HT1080 (cell line): ENCODE measurements at regions not wholly inside any gene's neighbourhood (a gene's known extent, or its start where the extent isn't known, plus 50 kb on each side); places are given as distances from the start of the nearest gene placed in this dataset.

Source experiments
- DNase-seq: peaks from one replicate; pipeline ENCODE4 v3.0.0-alpha.2; 2015; ENCODE audit warnings: low read depth

DNA sequence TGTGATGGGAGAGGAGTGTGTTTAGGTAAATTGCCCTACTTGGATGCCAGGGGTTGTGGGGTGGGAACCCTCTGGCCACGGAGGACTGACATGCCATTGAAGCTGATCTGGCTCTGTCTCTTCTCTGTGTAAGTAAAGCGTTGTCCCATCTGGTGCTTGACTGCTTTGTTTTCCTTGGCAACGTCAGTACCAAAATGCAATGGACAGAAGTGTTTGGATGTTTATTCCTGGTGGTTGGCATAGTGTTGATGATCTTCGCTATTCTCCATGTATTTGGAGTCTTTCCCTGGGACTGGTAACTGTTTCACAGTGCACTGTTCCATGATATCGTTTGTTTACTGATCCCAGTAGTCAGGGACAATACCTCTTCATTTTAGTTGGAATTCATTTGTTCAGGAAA, 130.5 kb upstream of the MCTP2 start:
- no peak for DNase-seq

DNA sequence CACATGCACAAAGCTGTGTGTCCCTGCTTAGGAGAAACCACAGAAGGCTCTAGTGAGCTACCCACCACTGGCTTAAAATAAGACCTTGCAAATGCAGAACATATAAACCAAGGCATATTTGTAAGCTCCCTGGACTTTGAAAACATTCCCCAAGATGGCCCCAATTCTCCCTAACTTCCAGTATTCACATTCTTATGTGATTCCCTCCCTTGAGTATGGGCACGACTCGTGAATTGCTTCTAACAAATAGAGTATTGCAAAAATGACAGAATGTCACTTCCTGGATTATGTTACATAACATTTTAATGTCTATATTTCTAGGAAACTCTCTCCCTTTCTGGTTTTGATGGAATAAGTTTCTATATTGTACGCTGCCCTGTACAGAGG, 131.8 kb upstream of the MCTP2 start:
- no peak for DNase-seq

DNA sequence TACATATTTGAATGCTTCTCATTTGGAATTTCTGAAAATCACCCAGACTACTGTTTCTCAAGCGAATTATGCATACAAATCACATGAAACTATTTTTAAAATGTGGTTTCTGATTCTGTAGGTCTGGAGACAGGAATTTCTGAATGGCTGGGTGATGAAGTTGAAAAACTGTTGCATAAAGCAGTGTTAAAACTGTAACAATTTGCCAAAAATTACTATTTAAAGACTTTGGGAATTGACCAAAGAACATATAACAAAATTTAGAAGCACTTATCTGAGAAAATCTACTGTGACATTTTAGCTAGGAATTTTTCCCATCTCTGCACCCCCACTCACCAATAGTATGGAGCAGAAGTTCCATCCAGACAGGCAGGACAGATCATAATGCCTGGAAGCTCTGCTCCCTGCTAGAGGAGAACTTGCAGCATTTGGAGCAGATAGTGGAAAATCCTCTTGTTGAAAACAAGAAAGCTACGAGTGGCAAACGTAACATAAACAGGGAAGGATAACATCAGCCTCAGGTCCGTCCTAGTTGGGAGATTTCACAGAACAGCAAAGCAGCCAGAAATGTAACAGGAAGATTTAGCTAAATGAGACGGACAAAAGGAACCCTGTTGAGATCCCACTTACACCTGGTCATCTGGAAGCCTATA, 132.3 kb upstream of the MCTP2 start:
- no peak for DNase-seq

DNA sequence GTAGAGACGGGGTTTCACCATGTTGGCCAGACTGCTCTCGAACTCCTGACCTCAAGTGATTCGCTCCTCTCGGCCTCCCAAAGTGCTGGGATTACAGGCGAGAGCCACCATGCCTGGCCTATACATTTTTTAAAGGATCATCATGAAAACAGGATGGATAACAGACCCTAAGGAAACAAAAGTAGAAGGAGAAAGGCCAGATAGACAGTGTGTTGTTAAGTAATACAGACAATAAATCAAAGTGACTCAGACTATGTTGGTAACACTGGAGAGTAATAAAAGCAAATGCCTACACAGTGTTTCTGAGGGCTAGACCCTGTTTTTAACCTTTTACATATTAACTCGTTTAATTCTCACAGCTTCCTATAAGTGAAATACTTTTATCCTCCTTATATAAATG, 133.8 kb upstream of the MCTP2 start:
- DNase-seq = no peak

DNA sequence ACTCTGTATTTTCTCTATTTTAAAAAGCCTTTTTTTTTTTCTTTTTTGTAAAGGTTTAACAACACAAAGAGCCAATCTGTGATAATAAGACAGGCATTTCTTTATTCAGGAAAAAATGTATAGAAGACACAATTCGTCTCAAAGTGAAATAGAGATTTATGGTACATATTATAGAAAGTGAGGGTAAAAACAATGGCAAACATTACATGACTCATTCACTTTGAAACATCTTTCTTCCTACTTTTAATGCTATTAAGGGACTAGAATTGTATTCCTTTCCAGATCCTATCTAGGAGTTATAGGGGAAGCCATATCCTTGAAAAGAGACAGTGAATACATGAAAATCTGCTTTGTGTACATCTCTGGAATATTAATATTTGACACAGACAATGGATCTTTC, 137.1 kb upstream of the MCTP2 start:
- no peak for DNase-seq

DNA sequence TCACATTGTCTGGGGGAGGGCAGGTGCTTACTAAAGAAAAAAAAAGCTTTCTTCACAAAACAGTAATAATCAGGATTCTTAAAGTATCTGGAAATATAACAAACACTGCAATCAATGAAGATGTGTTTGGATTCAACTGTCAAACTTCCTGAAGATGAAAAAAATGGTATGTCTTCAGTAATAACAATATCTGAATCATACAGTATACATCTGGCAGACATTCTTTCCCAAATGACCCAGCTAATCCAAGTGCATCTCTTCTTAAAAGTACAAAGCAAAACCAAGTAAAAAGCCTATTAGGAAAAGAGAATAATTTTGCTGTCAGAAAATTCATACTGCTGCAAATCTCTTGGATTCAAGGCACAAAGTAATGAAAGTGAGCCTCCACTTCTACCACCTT, 145.0 kb upstream of the MCTP2 start:
- no peak for DNase-seq

DNA sequence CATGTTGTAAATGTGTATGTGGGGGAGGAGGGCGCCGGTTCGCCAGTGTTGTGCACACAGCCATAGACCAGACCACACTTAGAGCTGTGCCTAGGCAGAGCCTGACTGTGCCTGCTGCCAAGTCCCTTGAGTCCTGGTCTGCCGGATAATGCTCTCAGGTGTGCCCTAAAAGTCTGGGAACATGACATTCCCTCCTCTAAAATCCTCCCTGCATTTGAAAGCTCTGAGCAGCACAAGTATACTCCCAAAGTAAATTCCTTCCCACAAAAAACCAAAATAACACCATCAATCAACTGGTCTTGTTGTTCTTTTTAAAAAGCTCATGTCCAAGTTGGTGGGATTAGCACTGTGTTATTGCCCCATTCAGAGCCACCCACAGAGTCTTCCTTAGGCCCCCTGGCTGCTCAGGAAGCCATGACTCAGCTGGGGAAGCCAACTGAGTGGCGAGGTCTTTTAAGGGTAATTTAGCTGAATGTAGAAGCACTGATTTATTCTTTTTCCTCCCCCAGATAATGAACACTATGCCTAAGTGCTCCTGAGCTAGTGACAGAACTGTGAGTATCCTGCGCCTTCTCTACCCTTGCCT, 147.8 kb upstream of the MCTP2 start:
- peak; percentile 74 for DNase-seq

DNA sequence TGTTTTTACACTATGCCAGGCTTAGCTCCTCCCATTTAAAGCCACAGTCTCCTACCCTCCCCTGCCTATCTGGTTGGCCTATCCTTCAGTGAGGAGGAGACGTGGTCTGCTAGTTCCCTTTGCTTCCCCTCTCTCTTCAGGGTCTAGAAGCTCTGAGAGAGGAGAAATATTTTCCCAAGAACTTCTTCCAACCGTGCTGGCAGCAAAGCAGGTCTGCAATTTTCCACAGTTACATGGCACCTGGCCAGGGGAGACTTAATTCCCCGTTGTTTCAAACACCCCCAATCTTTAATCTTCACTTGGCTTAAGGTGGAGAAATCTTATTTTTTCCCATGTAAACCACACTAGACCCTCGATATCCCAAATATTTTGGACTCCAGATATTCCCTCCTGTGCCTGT, 149.5 kb upstream of the MCTP2 start:
- no peak for DNase-seq

DNA sequence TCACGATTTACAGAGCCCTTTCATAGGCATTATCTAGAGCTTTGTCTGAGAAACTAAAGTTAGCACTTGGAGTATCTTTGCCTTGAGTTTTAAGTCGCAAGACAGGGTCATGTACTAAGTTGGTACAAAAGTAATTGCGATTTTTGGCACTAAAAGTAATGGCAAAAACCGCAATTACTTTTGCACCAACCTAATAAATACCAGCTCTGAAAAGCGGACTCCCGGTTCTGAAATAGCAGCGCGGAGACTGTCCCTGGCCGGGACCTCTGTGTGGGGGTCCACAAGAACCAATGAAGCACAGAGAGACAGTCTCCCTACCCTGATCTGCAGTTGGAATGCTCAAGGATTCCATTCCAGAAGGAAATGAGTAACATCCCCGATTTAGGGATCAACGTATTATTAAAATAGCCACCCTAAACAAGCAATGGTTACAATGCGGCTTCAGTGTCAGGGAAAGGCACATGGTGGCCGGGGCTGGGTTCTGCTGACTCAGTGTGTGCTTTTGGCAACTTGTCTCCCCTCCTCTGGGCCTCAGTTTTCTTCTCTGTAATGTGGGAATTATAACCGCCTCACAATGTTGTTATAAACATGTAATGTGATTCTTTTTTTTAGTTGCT, 150.3 kb upstream of the MCTP2 start:
- DNase-seq = peak; percentile 38

DNA sequence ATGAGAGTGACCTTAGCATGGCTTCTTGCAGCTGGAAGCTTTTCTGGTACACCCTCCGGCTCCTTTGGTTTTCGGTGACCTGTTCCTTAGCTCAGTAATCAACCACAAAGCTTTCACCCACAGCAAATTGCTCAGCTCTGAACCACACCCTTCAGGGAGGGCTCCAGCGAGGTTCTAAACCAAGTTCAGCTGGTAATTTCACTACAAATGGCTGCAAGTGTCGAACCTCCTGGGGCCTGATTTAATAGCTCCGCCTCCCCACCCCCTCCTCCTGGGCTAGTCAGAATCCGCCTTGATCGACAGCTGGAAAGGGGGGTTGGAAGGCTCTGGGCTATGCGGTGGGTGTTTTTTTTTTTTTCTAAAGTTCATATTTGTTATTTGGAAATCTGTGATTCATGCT, 150.9 kb upstream of the MCTP2 start:
- DNase-seq = peak; percentile 74

DNA sequence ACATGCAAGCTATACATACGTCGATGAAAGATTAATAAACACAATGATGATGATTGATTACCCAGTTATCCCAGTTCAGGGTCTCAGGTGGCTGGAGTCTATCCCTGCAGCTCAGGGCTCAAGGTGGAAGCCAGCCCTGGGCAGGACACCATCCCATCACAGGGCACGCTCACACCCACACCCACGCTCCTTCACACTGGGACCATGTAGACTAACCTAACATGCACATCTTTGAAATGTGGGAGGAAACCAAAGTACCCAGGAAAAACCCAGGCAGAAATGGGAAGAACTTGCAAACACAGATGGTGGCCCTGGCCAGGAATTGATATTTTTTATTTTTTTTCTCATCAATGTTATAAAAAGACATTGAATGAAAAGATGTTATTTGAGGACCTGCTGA, 151.4 kb upstream of the MCTP2 start:
- DNase-seq = no peak

DNA sequence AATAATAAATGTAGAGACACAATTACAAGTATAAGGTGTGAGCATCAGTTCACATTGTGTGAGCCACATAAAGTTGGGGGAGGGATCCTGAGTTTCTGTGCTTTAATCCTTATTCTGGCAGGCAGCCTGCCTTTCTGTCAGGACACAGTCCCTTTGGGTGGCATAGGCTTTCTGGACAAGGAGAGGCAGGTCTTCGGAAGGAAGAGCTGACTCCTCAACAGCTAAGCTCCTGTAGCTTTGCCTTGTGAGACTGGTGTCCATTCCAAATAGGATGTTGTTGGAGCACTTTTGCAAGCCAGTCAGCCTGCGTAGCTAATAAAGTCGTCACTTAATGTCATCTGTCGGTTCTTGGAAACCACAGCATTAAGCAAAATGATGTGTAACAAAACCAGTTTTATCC, 151.9 kb upstream of the MCTP2 start:
- DNase-seq = no peak

DNA sequence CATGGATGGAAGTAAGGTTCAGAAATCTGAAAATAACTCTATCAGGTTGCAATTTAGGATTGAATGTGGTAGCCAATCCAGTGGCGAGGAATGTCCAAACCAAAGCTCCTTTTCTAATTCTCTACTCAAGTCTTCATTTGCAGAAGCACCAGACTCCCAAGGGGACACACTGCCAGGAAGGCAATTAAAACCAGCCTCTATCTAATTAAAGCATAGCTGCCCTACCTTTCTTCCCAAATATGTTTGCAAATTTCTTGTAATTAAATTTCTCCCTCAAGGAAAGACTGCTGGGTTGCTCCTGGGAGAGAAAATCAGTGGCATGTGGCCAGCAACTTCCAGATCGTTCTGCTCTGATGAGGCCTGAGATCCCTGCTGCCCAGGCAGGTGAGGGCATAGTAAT, 153.4 kb upstream of the MCTP2 start:
- no peak for DNase-seq

DNA sequence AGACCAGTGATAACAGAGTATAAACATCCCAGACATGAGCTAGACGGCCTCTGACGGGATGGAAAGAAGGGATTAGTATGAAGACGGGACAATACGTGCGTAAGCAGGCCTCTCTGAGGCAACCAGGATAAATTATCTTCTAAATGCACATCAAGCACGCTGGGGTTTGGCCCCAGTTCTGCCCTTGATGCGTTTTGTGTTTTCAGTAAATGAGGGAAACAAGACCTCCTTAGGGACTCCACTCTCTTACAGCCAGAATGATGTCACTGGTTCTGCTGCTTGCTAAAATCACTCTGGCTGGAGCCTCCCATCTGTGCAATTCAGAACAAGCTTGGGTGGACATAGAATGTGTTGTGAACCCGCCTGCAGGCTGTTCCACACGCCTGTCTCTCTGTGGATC, 156.0 kb upstream of the MCTP2 start:
- no peak for DNase-seq

DNA sequence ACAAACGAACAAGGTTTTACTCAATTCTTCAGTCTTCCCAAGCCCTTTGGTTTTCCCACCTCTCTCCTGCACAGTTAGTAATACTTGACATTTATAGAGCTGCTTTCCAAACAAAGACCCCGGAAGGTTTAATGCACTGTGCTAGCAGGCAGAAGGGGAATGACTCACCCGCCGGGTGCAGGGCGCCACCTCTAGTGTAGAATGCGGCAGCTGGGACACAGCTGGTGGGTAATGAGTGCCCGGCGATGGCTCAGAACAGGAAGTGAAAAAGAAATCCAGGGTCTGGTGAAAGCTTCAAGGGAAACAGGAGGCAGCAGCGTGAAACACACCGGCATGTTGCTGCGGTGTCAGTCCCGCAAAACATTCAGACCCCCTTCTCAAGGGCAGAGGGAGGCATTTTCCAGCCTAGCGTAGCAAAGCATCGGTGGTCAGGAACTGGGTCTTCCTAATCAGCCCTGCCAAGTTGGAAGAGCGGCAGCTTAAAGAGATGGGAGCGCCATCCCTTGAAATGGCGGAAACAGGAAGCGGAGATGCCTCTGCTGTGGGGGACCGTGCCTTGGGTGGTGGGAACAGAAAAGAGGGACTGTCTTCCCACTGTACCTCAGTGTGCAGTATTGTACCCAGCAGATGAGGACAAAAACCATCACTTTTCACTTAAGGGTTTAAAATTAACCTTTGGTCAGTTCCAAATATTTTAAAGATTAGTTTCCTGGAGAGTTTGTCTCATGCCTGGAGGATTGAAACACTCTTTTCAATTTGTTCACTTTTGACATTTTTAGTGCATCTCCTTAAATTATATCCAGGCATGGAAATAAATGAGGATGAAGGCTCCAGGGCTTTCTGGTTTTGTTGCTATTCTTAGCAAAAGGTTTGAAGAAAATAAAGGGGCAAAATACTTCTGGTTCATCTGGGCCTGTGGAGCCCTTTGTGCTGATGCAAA, 160.7 kb upstream of the MCTP2 start:
- DNase-seq = peak; percentile 48

DNA sequence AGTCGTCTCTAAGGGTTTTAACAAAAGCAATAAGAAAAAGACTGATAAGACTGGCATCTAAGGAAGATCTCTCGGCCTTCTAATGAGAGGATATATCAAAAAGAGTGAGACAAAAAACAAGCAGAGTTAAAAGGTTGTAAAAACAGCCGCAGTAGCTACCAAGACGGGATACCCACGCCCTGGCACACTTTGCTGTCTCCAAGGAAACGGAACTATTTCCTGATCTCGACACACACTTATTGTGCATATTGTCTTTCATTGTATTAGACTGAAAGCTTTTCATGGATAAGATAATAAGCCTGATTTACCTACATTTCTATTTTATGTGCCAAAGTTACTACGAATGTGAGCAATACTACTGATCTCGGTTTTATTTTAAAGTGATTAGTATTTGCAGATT, 161.5 kb upstream of the MCTP2 start:
- no peak for DNase-seq

DNA sequence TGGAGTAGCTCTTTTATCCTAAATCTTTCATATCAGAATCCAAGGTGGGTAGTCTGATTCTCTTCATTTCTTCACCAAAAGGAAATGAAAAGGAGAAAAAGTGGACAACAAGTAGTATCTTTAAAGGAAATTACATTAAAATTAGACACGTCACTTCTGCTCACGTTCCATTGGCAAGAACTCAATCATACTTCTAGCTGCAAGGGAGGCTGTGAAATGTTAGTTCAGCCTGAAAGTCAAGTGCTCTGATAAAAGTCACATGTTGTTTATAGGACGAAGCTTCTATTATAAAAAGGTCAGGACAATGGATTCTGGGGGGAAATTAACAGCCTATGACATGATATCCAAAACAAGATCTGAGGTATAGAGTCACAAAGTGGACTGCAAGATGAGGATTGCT, 164.6 kb upstream of the MCTP2 start:
- DNase-seq = no peak

DNA sequence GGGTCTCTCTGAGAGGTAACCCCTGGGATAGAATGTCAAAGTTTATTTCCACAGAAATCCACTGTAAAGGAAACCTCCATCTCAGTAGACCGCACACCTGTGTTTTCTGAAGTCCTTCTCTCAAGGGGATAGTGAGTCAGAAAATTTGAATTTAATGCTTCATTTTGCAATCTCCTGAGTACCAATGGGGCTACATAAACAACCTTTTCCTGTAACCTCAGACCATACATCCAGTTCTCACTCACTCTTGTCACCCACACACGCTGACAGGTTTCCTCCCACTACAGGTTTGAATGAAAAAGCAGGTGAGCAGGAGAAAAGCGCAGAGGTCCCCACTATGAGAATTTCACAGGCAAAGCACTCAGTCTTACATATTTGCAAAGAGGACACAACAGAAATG, 165.3 kb upstream of the MCTP2 start:
- no peak for DNase-seq

DNA sequence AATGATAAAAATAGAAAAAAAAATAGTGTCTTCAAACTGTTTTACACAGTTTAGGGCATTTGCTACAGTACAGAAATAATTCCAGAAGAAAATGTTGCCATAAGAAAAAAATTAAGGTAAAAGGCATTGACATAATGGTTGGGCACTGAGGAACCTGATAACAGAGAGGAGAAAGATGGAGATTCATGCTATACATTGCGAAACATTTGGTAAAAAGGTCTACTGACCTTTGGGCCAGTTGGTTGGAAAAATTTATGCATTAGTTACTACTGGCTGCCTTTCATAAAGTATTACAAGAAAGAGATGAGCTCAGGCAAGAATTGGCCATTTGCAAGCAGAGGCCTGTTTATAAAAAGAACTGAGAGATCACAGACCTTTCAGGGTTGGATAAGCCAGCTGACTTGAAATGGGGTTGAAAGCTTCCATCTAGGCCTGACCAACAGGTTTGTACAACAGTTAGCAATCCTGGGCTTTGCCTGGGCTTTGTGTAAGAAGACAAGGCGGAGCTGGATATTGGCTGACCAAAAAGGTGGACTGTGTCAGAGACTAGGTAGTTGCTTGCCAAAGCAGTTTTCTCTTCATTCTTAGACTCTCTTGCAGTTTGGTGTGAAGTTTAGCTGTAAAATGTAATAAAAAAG, 166.6 kb upstream of the MCTP2 start:
- no peak for DNase-seq

DNA sequence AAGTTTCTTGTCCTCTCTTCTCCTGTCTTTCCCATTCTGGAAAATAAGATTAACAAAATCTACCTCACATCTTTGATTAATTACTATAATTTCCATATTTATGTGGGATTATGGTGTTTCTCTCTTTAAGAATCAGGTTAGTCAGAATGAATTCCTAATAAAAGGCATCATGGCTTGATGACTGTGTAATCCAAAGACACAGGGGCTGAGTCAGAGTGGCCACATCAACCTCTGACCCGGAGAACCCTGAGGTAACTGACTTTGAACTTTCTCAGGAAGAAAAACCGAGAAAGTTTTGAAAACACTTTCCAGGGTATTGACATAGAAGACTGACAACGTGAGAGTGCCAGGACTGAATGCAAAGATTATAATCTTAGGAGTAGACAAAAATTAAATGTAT, 170.3 kb upstream of the MCTP2 start:
- peak; percentile 9 for DNase-seq

DNA sequence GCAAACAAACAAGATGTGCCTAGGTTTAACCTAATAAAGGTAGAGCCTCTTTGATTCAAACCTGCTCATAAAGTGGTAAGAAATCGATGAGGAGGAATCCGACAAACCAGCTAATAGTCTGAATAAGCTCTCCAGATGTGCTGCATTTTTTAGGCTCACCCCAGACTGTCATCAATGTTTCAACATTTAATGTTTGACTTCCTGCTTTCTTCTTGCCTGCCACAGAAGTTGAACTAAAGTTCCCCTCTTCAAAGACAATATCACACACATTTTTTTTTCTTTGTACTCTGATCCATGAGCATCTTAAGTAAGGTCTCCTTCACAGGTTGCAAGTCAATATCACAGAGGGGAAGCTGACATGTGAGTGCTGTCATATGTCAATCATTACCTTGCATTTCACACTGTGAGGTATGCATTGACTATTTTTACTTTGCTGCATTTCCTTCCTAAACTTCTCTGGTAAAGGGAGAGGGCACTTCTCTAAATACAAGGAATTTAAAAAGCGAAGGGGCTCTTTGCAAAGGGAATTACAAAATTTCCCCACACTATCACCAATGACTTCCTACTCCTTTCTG, 172.3 kb upstream of the MCTP2 start:
- no peak for DNase-seq
